Ovary (tissue), 3 donors: ENCODE measurements at regions not wholly inside any gene's neighbourhood (a gene's known extent, or its start where the extent isn't known, plus 50 kb on each side); places are given as distances from the start of the nearest gene placed in this dataset.

Source experiments
- CTCF ChIP-seq, 3 donors: fragments of 450-650 bp in 2 of 3; fragments of 200-600 bp in 1 of 3; IDR thresholded peaks; one replicate each; pipeline versions ENCODE4 v1.5.1 to v1.8.0; 2016 to 2022; ENCODE audit warnings: antibody characterized with exemption in 3 of 3, mild to moderate bottlenecking in 1 of 3
- POLR2A ChIP-seq: fragments of 450-650 bp; IDR thresholded peaks from one replicate; pipeline ENCODE4 v1.6.1; 2017; ENCODE audit warnings: antibody characterized with exemption, mild to moderate bottlenecking, moderate library complexity
- donor health status: DM: no; HTN: no; CAD: no.

DNA sequence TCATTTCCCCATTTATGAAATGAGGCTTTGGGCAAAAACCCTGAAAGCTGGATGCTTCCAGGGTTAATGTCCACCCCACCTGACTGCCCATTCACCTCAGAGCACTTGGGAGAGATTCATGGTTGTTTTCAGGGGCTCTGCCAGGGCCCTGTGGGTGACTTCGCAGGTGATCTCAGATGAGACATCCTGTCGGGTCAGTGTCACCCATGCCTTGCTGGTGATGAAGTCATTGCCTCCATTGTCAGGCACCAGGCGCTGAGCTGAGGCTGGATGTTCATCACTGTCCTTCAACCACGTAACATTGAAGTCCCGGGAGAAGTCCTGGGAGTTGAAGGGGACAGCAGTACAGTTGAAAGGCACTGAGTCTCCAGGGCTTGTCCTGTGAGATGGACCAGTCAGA lies 115.6 kb upstream of the SIRPA start:
- no peak for TF ChIP-seq POLR2A
- no peak for TF ChIP-seq CTCF (IDR thresholded peaks at IDR 0.05)
